K562 (cell line): ENCODE measurements at regions not wholly inside any gene's neighbourhood (a gene's known extent, or its start where the extent isn't known, plus 50 kb on each side); places are given as distances from the start of the nearest gene placed in this dataset.

ENCODE experiments used
- ATF3 ChIP-seq, 2 experiments: fragments of 450-650 bp in 1 of 2; sonication (generic) in 1 of 2; formaldehyde crosslinking in 1 of 2; IDR thresholded peaks in 1 of 2; conservative IDR thresholded peaks in 1 of 2; 2 replicates each; pipeline versions ENCODE4 v1.6.1 to v1.8.1; 2016 to 2023; ENCODE audit warnings: mild to moderate bottlenecking in 2 of 2, moderate library complexity in 2 of 2, inconsistent platforms in 1 of 2, missing genetic modification reagents in 1 of 2
- EGR1 ChIP-seq: fragments of 450-650 bp; conservative IDR thresholded peaks from 2 replicates; pipeline ENCODE4 v1.6.1; 2017; ENCODE audit warnings: mild to moderate bottlenecking
- NFATC3 ChIP-seq: fragments of 450-650 bp; IDR thresholded peaks from 2 replicates; pipeline ENCODE4 v1.6.1; 2017; ENCODE audit warnings: mild to moderate bottlenecking
- TF ChIP-seq, protein P1 (sequence below), 3 experiments: IDR thresholded peaks in 2 of 3; conservative IDR thresholded peaks in 1 of 3; 2 replicates each; pipeline ENCODE4 v1.5.1; 2011 to 2012; ENCODE audit warnings: low read length in 3 of 3, mild to moderate bottlenecking in 3 of 3, control low read depth in 2 of 3, improper control_type of control experiment in 1 of 3, inconsistent platforms in 1 of 3, low read depth in 1 of 3, mixed read lengths in 1 of 3, moderate library complexity in 1 of 3; ENCODE audit not compliant: insufficient read depth in 2 of 3

DNA sequence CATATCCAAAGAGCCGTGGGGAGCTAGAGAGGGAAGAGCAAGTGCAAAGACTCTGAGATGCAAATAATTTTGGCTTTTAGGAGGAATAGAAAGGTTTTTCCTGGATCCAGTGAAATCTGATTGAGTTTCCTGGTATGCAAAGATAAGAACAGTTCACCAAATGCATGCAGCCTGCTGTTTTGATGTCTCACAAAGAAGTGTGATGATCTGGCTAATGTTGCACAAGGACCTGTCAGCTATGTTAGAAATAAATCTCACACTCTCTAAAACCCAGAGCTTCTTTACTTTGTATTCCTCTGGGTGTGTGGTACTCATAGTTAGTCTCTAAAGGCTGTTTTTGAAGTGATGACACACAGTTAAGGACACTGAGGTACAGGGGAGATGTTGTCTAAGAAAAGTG, 321.4 kb downstream of the AACS start:
- TF ChIP-seq NFATC3 (no peak), EGR1 (no peak), ATF3 (IDR thresholded peaks at IDR 0.05) (no peak), ATF3 (CRISPR knock-in tag; conservative IDR thresholded peaks at IDR 0.05) (no peak)
- TF ChIP-seq, protein P1, sequence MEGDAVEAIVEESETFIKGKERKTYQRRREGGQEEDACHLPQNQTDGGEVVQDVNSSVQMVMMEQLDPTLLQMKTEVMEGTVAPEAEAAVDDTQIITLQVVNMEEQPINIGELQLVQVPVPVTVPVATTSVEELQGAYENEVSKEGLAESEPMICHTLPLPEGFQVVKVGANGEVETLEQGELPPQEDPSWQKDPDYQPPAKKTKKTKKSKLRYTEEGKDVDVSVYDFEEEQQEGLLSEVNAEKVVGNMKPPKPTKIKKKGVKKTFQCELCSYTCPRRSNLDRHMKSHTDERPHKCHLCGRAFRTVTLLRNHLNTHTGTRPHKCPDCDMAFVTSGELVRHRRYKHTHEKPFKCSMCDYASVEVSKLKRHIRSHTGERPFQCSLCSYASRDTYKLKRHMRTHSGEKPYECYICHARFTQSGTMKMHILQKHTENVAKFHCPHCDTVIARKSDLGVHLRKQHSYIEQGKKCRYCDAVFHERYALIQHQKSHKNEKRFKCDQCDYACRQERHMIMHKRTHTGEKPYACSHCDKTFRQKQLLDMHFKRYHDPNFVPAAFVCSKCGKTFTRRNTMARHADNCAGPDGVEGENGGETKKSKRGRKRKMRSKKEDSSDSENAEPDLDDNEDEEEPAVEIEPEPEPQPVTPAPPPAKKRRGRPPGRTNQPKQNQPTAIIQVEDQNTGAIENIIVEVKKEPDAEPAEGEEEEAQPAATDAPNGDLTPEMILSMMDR (IDR thresholded peaks at IDR 0.05 in 2 of 3, conservative IDR thresholded peaks at IDR 0.05 in 1 of 3; ENCODE audit: insufficient read depth in 2 of 3, low read depth in 1 of 3, low read length in 3 of 3) = no peak
